Nucleus accumbens (tissue), 56 donors: ENCODE measurements at regions not wholly inside any gene's neighbourhood (a gene's known extent, or its start where the extent isn't known, plus 50 kb on each side); places are given as distances from the start of the nearest gene placed in this dataset.

Experiments used
- DNase-seq, 56 donors: peaks; one replicate each; lab custom pipeline; 2025; lab: John Stamatoyannopoulos, UW

- no peak for DNase-seq
Measured at GRCh38 chr20:16942756-16943155, 194.6 kb downstream of the OTOR start.

- peak in 3 of 56 donors; percentile 2 to 5 (median 3) for DNase-seq
Measured at GRCh38 chr20:16944745-16945144, 196.6 kb downstream of the OTOR start.

- DNase-seq = no peak
Measured at GRCh38 chr20:16945619-16946018, 197.5 kb downstream of the OTOR start.

- no peak for DNase-seq
Measured at GRCh38 chr20:16946097-16946496, 197.9 kb downstream of the OTOR start.

GRCh38 chr20:16947479-16947878, 199.3 kb downstream of the OTOR start:
- DNase-seq = no peak

GRCh38 chr20:16951876-16952275, 203.7 kb downstream of the OTOR start:
- no peak for DNase-seq

GRCh38 chr20:16952965-16953364, 204.8 kb downstream of the OTOR start:
- no peak for DNase-seq

GRCh38 chr20:16953858-16954257, 205.7 kb downstream of the OTOR start:
- no peak for DNase-seq

- no peak for DNase-seq
Measured at GRCh38 chr20:16955462-16955861, 207.3 kb downstream of the OTOR start.

GRCh38 chr20:16955971-16956370, 207.8 kb downstream of the OTOR start:
- no peak for DNase-seq

- DNase-seq = no peak
Measured at GRCh38 chr20:16965401-16965800, 217.2 kb downstream of the OTOR start.

- no peak for DNase-seq
Measured at GRCh38 chr20:16966276-16966880, 218.2 kb downstream of the OTOR start.

- DNase-seq = no peak
Measured at GRCh38 chr20:16968099-16968498, 219.9 kb downstream of the OTOR start.

GRCh38 chr20:16970776-16971175, 222.6 kb downstream of the OTOR start:
- peak in 7 of 56 donors; percentile 3 to 25 (median 17) for DNase-seq

- no peak for DNase-seq
Measured at GRCh38 chr20:16974080-16974854, 226.1 kb downstream of the OTOR start.

GRCh38 chr20:16974855-16975162, 226.7 kb downstream of the OTOR start:
- no peak for DNase-seq

- DNase-seq = no peak
Measured at GRCh38 chr20:16975682-16976081, 227.5 kb downstream of the OTOR start.

GRCh38 chr20:16978497-16978896, 230.3 kb downstream of the OTOR start:
- no peak for DNase-seq

- DNase-seq = no peak
Measured at GRCh38 chr20:16982091-16982726, 234.1 kb downstream of the OTOR start.

GRCh38 chr20:16984481-16984880, 236.3 kb downstream of the OTOR start:
- DNase-seq = no peak

GRCh38 chr20:17003170-17003870, 223.5 kb upstream of the PCSK2 start:
- no peak for DNase-seq
